GM06990 (cell line): ENCODE measurements at regions not wholly inside any gene's neighbourhood (a gene's known extent, or its start where the extent isn't known, plus 50 kb on each side); places are given as distances from the start of the nearest gene placed in this dataset.
A peak's percentile ranks its signal among the peaks of the same experiment; 100 is the strongest.

Experiments used
- DNase-seq: peaks from one replicate; pipeline ENCODE4 v3.0.0-alpha.2; 2011; ENCODE audit not compliant: insufficient read length; ENCODE audit errors: extremely low read depth
- H3K27me3 ChIP-seq: replicated peaks from 2 replicates; pipeline ENCODE4 v1.6.0; 2011; ENCODE audit warnings: low read length; ENCODE audit not compliant: control insufficient read depth, insufficient read depth
- H3K36me3 ChIP-seq: 2 replicates; pipeline ENCODE4 v1.5.1; 2011; ENCODE audit warnings: low read length; ENCODE audit not compliant: control insufficient read depth, insufficient read depth
- H3K4me3 ChIP-seq: replicated peaks from 2 replicates; pipeline ENCODE4 v1.5.1; 2011; ENCODE audit warnings: low read depth, mild to moderate bottlenecking, control low read depth, low read length
- TF ChIP-seq, protein P1 (sequence below): IDR thresholded peaks from 2 replicates; pipeline ENCODE4 v1.5.1; 2011; ENCODE audit warnings: low read length, control low read depth, mild to moderate bottlenecking, inconsistent platforms; ENCODE audit not compliant: insufficient read depth, poor library complexity, severe bottlenecking

DNA sequence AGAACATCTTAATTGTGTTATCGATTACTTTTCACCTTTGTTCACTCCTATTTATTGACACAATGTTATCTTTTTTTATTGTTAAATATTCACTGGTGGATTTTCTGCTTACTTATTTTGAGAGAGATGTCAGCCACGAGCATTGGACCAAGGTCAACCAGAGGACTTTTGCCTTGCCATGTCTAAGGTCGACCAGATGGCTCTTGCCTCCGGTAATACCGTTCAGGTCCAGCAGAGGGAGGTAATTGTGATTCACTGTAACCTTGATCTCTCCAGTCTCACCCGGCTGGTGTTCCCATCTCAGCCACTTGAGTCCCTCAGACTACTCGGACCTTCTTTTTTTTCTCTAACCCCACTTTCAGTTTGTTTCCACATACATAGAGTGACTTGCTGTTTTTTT is 1438.1 kb downstream of the UQCRFS1 start:
- TF ChIP-seq, protein P1, sequence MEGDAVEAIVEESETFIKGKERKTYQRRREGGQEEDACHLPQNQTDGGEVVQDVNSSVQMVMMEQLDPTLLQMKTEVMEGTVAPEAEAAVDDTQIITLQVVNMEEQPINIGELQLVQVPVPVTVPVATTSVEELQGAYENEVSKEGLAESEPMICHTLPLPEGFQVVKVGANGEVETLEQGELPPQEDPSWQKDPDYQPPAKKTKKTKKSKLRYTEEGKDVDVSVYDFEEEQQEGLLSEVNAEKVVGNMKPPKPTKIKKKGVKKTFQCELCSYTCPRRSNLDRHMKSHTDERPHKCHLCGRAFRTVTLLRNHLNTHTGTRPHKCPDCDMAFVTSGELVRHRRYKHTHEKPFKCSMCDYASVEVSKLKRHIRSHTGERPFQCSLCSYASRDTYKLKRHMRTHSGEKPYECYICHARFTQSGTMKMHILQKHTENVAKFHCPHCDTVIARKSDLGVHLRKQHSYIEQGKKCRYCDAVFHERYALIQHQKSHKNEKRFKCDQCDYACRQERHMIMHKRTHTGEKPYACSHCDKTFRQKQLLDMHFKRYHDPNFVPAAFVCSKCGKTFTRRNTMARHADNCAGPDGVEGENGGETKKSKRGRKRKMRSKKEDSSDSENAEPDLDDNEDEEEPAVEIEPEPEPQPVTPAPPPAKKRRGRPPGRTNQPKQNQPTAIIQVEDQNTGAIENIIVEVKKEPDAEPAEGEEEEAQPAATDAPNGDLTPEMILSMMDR, result peak; percentile 35
- Histone ChIP-seq H3K4me3 (no peak overlapping the region), H3K36me3 (peaks cover 1% of the 10 kb centered on the region; the same call in 1 of the 2 replicates), H3K27me3 (no peaks in the 10 kb centered on the region)
- DNase-seq, result no peak

DNA sequence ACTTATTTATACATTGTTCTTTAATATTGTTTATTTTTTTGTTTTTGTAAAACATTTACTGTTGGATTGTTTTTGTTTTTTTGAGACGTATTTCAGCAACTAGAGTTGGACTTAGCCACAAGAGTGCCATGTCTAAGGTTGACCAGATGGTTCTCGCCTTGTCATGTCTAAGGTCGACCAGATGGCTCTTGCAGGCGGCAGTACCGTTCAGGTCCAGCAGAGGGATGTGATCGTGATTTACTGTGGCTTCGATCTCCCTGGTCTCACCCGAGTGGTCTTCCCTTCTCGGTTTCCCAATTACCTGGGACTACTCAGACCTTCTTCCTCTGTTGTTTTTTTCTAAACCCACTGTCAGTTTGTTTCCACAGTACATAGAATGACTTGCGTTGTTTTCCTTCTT is 1438.6 kb downstream of the UQCRFS1 start:
- TF ChIP-seq, protein P1, result peak; percentile 20
- no peak for DNase-seq

DNA sequence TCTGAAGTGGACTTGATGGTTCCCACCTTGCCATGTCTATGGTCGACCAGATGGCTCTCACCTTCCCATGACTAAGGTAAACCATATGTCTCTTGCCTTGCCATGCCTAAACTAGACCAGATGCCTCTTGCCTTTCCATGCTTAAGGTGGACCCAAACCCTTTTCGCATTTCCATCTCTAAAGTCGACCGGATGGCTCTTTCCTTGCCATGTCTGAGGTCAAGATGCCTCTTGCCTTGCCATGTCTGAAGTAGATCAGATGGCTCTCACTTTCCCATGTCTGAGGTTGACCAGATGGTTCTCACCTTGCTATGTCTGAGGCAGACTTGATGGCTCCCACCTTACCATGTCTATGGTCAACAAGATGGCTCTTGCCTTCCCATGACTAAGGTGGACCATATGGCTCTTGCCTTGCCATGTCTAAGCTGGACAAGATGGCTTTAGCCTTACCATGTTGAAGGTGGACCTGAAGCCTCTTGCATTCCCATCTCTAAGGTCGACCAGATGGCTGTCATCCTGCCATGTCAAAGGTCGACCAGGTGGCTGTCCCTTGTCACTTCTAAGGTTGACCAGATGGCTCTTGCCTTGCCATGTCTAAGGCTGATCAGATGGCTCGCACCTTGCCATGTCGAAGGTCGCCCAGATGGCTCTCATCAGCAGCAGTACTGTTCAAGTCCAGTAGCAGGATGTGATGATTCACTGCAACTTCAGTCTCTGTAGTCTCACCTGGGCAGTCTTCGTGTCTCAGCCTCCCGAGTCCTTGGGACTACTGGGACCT is 1439.4 kb downstream of the UQCRFS1 start:
- DNase-seq, result no peak
- H3K4me3 ChIP-seq, result no peak overlapping the region
- TF ChIP-seq, protein P1, result no peak
- no peaks in the 10 kb centered on the region for H3K27me3 ChIP-seq
- H3K36me3 ChIP-seq, result peaks cover 1% of the 10 kb centered on the region; the same call in 1 of the 2 replicates

More for the DNA sequence above, 1438.6 kb downstream of the UQCRFS1 start:
- Histone ChIP-seq H3K4me3 (no peak overlapping the region), H3K36me3 (peaks cover 1% of the 10 kb centered on the region; the same call in 1 of the 2 replicates), H3K27me3 (no peaks in the 10 kb centered on the region)

DNA sequence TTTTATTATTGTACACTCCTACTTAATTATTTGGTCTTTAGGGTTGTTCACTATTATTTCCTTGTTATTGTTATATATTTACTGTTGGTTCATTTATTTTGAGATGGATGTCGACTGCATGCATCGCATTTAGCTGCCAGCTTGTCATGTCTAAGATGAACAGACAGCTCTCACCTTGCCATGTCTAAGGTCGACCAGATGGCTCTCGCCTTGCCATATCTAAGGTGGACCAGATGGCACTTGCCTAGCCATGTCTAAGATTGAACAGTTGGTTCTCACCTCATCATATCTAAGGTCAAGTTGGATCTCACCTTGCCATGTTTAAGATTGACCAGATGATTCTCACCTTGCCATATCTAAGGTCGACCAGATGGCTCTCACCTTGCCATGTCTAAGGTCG is 1440.9 kb downstream of the UQCRFS1 start:
- no peaks in the 10 kb centered on the region for H3K27me3 ChIP-seq
- H3K36me3 ChIP-seq, result peaks cover 1% of the 10 kb centered on the region; the same call in 1 of the 2 replicates
- TF ChIP-seq, protein P1, result no peak
- H3K4me3 ChIP-seq, result no peak overlapping the region
- DNase-seq, result no peak

DNA sequence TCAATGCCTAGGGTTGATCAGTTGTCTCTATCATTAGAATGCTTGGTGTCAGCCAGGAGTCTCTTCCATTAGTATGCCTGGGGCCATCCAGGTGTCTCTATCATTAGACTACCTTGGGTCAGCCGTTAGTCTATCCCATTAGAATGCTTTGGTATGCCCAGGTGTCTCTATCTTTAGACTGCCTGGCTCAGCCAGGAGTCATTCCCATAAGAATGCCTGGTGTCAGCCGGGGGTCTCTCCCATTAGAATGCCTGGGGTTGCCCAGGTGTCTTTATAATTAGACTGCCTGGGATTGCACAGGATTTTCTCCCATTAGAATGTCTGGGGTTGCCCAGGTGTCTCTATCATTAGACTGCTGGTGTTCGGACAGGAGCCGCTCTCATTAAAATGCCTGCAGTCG is 1442.9 kb downstream of the UQCRFS1 start:
- TF ChIP-seq, protein P1, result no peak
- no peak overlapping the region for H3K4me3 ChIP-seq
- DNase-seq, result no peak
- H3K36me3 ChIP-seq, result peaks cover 1% of the 10 kb centered on the region; the same call in 1 of the 2 replicates
- no peaks in the 10 kb centered on the region for H3K27me3 ChIP-seq
